H1 (cell line): ENCODE measurements at regions not wholly inside any gene's neighbourhood (a gene's known extent, or its start where the extent isn't known, plus 50 kb on each side); places are given as distances from the start of the nearest gene placed in this dataset.

Experiments used
- CTCF ChIA-PET: fragments of 300-600 bp; sonication (Branson Sonifier 250); formaldehyde crosslinking; loops from one replicate; lab custom pipeline; 2021; ENCODE audit not compliant: partially characterized antibody; lab: Charles Lee
- POLR2A ChIA-PET: fragments of 300-600 bp; sonication (Branson Sonifier 250); formaldehyde crosslinking; loops from one replicate; lab custom pipeline; 2021; ENCODE audit warnings: inconsistent platforms; ENCODE audit not compliant: partially characterized antibody; lab: Charles Lee
- DNase-seq, 2 experiments: peaks; one replicate each; pipeline versions ENCODE4 v3.0.0 to v3.0.0-alpha.2; 2010 to 2022; ENCODE audit warnings: low spot score in 2 of 2, low read depth in 1 of 2, mixed read lengths in 1 of 2
- FAIRE-seq: peaks from 2 replicates; lab custom pipeline; 2011; peaks lifted over from hg19 to GRCh38; lab: Jason Lieb, UNC
- H2AFZ ChIP-seq: 2 replicates; pipeline ENCODE4 v1.8.1; 2012; ENCODE audit warnings: low read length, inconsistent platforms
- H2AK5ac ChIP-seq: 2 replicates; pipeline ENCODE4 v1.6.1; 2013; ENCODE audit warnings: low read depth, low read length
- H2BK120ac ChIP-seq: replicated peaks from 2 replicates; pipeline ENCODE3; 2013; ENCODE audit warnings: low read depth, low read length, inconsistent platforms
- H2BK12ac ChIP-seq: 2 replicates; pipeline ENCODE4 v1.6.1; 2013; ENCODE audit warnings: low read depth, low read length
- H2BK15ac ChIP-seq: 2 replicates; pipeline ENCODE4 v1.6.1; 2013; ENCODE audit warnings: low read length
- H2BK20ac ChIP-seq: 2 replicates; pipeline ENCODE4 v1.6.1; 2013; ENCODE audit warnings: low read length
- H2BK5ac ChIP-seq: 2 replicates; pipeline ENCODE4 v1.6.1; 2013; ENCODE audit warnings: low read depth, low read length
- H3K14ac ChIP-seq: 2 replicates; pipeline ENCODE4 v1.6.1; 2013; ENCODE audit warnings: inconsistent platforms; ENCODE audit not compliant: insufficient read length
- H3K18ac ChIP-seq: 2 replicates; pipeline ENCODE4 v1.6.1; 2013; ENCODE audit warnings: low read length; ENCODE audit errors: extremely low read depth
- H3K23ac ChIP-seq: 2 replicates; pipeline ENCODE4 v1.6.1; 2013; ENCODE audit warnings: inconsistent platforms; ENCODE audit not compliant: insufficient read length
- H3K23me2 ChIP-seq: 2 replicates; pipeline ENCODE4 v1.6.1; 2013; ENCODE audit warnings: low read depth, low read length
- H3K27ac ChIP-seq: 2 replicates; pipeline ENCODE4 v1.6.1; 2011; ENCODE audit warnings: low read depth, low read length, inconsistent platforms
- H3K27me3 ChIP-seq, 4 experiments: replicated peaks in 1 of 4; 1 replicate in 1 of 4; 2 replicates in 3 of 4; pipeline versions ENCODE4 v1.6.1 to v1.8.1; 2011 to 2013; ENCODE audit warnings: low read length in 3 of 4, mild to moderate bottlenecking in 3 of 4, inconsistent platforms in 2 of 4, mixed read lengths in 2 of 4, moderate library complexity in 1 of 4; ENCODE audit not compliant: control insufficient read depth in 3 of 4, insufficient read depth in 3 of 4; ENCODE audit errors: extremely low read depth in 1 of 4
- H3K36me3 ChIP-seq, 4 experiments: 2 replicates each; pipeline versions ENCODE4 v1.6.1 to v1.8.1; 2011 to 2013; ENCODE audit warnings: mild to moderate bottlenecking in 4 of 4, low read length in 3 of 4, moderate library complexity in 2 of 4, control low read depth in 1 of 4, inconsistent platforms in 1 of 4; ENCODE audit not compliant: insufficient read depth in 4 of 4, control insufficient read depth in 2 of 4
- H3K4ac ChIP-seq: replicated peaks from 2 replicates; pipeline ENCODE3; 2013; ENCODE audit warnings: low read length, low read depth, mixed read lengths, inconsistent platforms; ENCODE audit not compliant: insufficient read length
- H3K4me1 ChIP-seq, 4 experiments: replicated peaks in 1 of 4; 1 replicate in 1 of 4; 2 replicates in 3 of 4; pipeline versions ENCODE4 v1.6.1 to v1.8.1; 2011 to 2013; ENCODE audit warnings: low read length in 3 of 4, inconsistent platforms in 2 of 4, mixed read lengths in 1 of 4; ENCODE audit not compliant: insufficient read depth in 4 of 4, control insufficient read depth in 3 of 4
- H3K4me2 ChIP-seq, 2 experiments: 2 replicates each; pipeline versions ENCODE4 v1.6.1 to v1.8.1; 2011 to 2013; ENCODE audit warnings: low read depth in 2 of 2, low read length in 2 of 2, control low read depth in 1 of 2, inconsistent platforms in 1 of 2, mild to moderate bottlenecking in 1 of 2; ENCODE audit not compliant: insufficient read depth in 1 of 2
- H3K4me3 ChIP-seq, 4 experiments: fragments of 200-600, 300-600 bp in 1 of 4; sonication (generic), shearing (Covaris generic), sonication (Bioruptor Twin) in 1 of 4; 2 replicates each; pipeline versions ENCODE4 v1.5.1 to v1.8.1; 2011 to 2016; ENCODE audit warnings: low read length in 4 of 4, low read depth in 3 of 4, control low read depth in 2 of 4, inconsistent platforms in 2 of 4, mild to moderate bottlenecking in 2 of 4, mixed read lengths in 1 of 4, moderate library complexity in 1 of 4; ENCODE audit not compliant: insufficient read depth in 2 of 4; ENCODE audit errors: extremely low read depth in 1 of 4
- H3K56ac ChIP-seq: replicated peaks from 2 replicates; pipeline ENCODE3; 2013; ENCODE audit warnings: low read depth, mild to moderate bottlenecking, mixed read lengths, low read length, inconsistent platforms; ENCODE audit not compliant: insufficient read length
- H3K79me1 ChIP-seq: 2 replicates; pipeline ENCODE4 v1.6.1; 2013; ENCODE audit warnings: low read depth, low read length, control low read depth
- H3K79me2 ChIP-seq, 2 experiments: 2 replicates each; pipeline versions ENCODE4 v1.6.1 to v1.8.1; 2012 to 2013; ENCODE audit warnings: low read length in 2 of 2, mild to moderate bottlenecking in 2 of 2, inconsistent platforms in 1 of 2; ENCODE audit not compliant: insufficient read depth in 2 of 2, control insufficient read depth in 1 of 2
- H3K9ac ChIP-seq, 4 experiments: replicated peaks in 1 of 4; 1 replicate in 1 of 4; 2 replicates in 3 of 4; pipeline versions ENCODE4 v1.6.1 to v1.8.1; 2011 to 2013; ENCODE audit warnings: low read depth in 3 of 4, low read length in 3 of 4, control low read depth in 2 of 4, mild to moderate bottlenecking in 2 of 4, moderate library complexity in 2 of 4, inconsistent platforms in 1 of 4; ENCODE audit errors: extremely low read depth in 1 of 4
- H3K9me3 ChIP-seq, 2 experiments: 2 replicates each; pipeline versions ENCODE4 v1.6.1 to v1.8.1; 2012 to 2013; ENCODE audit warnings: mild to moderate bottlenecking in 2 of 2, moderate library complexity in 2 of 2, control low read depth in 1 of 2, inconsistent platforms in 1 of 2, low read depth in 1 of 2, low read length in 1 of 2, mixed read lengths in 1 of 2; ENCODE audit not compliant: insufficient read depth in 2 of 2
- H4K20me1 ChIP-seq, 2 experiments: replicated peaks in 1 of 2; 2 replicates each; pipeline versions ENCODE3 to v1.8.1; 2011 to 2013; ENCODE audit warnings: inconsistent platforms in 2 of 2, low read length in 2 of 2, mild to moderate bottlenecking in 1 of 2; ENCODE audit not compliant: insufficient read depth in 2 of 2, control insufficient read depth in 1 of 2
- H4K5ac ChIP-seq: 2 replicates; pipeline ENCODE4 v1.6.1; 2013; ENCODE audit warnings: low read length, low read depth, mixed read lengths, inconsistent platforms; ENCODE audit not compliant: insufficient read length
- H4K8ac ChIP-seq: 2 replicates; pipeline ENCODE4 v1.8.0; 2013; ENCODE audit warnings: mild to moderate bottlenecking, moderate library complexity, low read length, inconsistent platforms; ENCODE audit not compliant: insufficient read depth; ENCODE audit errors: extremely low read depth
- H4K91ac ChIP-seq: replicated peaks from 2 replicates; pipeline ENCODE3; 2013; ENCODE audit warnings: low read length, mixed read lengths, inconsistent platforms; ENCODE audit not compliant: insufficient read length
- ATF3 ChIP-seq: IDR thresholded peaks from 2 replicates; pipeline ENCODE4 v1.6.1; 2011; ENCODE audit warnings: low read depth, mild to moderate bottlenecking, low read length; ENCODE audit not compliant: insufficient read depth
- CBX5 ChIP-seq: fragments of 300-800, 300-1000 bp; sonication (generic); IDR thresholded peaks from 2 replicates; pipeline ENCODE4 v1.7.1; 2016; ENCODE audit warnings: antibody characterized with exemption, low read length, low read depth
- CBX8 ChIP-seq: fragments of 300-800, 300-1000 bp; sonication (generic); IDR thresholded peaks from 2 replicates; pipeline ENCODE4 v1.7.1; 2016; ENCODE audit warnings: low read depth, low read length, borderline replicate concordance
- CHD2 ChIP-seq: IDR thresholded peaks from 2 replicates; pipeline ENCODE4 v1.6.1; 2012; ENCODE audit warnings: low read length, improper control_type of control experiment
- EGR1 ChIP-seq: IDR thresholded peaks from 2 replicates; pipeline ENCODE4 v1.6.1; 2011; ENCODE audit warnings: low read depth, low read length, borderline replicate concordance
- JUND ChIP-seq: IDR thresholded peaks from 2 replicates; pipeline ENCODE4 v1.6.1; 2011; ENCODE audit warnings: mild to moderate bottlenecking, improper control_type of control experiment, low read length
- KDM4A ChIP-seq: IDR thresholded peaks from one replicate; pipeline ENCODE4 v1.7.1; 2012; ENCODE audit warnings: low read depth, mild to moderate bottlenecking, moderate library complexity, low read length, inconsistent platforms; ENCODE audit not compliant: severe bottlenecking
- MAFK ChIP-seq: IDR thresholded peaks from 2 replicates; pipeline ENCODE4 v1.6.1; 2012; ENCODE audit warnings: low read depth, mild to moderate bottlenecking, improper control_type of control experiment, low read length
- POLR2AphosphoS5 ChIP-seq: IDR thresholded peaks from 2 replicates; pipeline ENCODE4 v1.6.1; 2011; ENCODE audit warnings: low read depth, low read length
- POU5F1 ChIP-seq: IDR thresholded peaks from 2 replicates; pipeline ENCODE4 v1.6.1; 2011; ENCODE audit warnings: low read depth, mild to moderate bottlenecking, low read length, moderate library complexity
- RFX5 ChIP-seq: IDR thresholded peaks from 2 replicates; pipeline ENCODE4 v1.6.1; 2011; ENCODE audit warnings: low read depth, low read length, improper control_type of control experiment, borderline replicate concordance
- SIN3A ChIP-seq, 2 experiments: IDR thresholded peaks in 1 of 2; conservative IDR thresholded peaks in 1 of 2; 2 replicates each; pipeline ENCODE4 v1.6.1; 2011 to 2012; ENCODE audit warnings: low read length in 2 of 2, improper control_type of control experiment in 1 of 2, low read depth in 1 of 2, mild to moderate bottlenecking in 1 of 2
- SRF ChIP-seq: IDR thresholded peaks from 2 replicates; pipeline ENCODE4 v1.6.1; 2011; ENCODE audit warnings: mild to moderate bottlenecking, low read depth, low read length, moderate library complexity
- YY1 ChIP-seq: IDR thresholded peaks from 2 replicates; pipeline ENCODE4 v1.6.1; 2011; ENCODE audit warnings: low read depth, mild to moderate bottlenecking, low read length
- ZNF274 ChIP-seq: IDR thresholded peaks from 2 replicates; pipeline ENCODE4 v1.7.0; 2012; ENCODE audit warnings: low read length, borderline replicate concordance; ENCODE audit errors: extremely low read depth
- WGBS, 2 experiments: shearing (Covaris generic) in 1 of 2; methylation state at CpG; one replicate each; pipeline versions ENCODE4 v1.1.6 to v1.1.7; 2013 to 2015; ENCODE audit warnings: low lambda C conversion rate in 2 of 2, mixed read lengths in 2 of 2, inconsistent platforms in 1 of 2, low coverage in 1 of 2, missing lambda C conversion rate in 1 of 2; ENCODE audit not compliant: insufficient replicate concordance in 2 of 2, insufficient coverage in 1 of 2, insufficient read length in 1 of 2; ENCODE audit errors: extremely low coverage in 1 of 2, missing lambda C conversion rate in 1 of 2; 5-methylcytosine and 5-hydroxymethylcytosine counted together

- H3K4me3 ChIP-seq = no peak overlapping the region
- no peak overlapping the region for H3K4ac ChIP-seq
- no peak overlapping the region for H2BK12ac ChIP-seq
- H3K4me2 ChIP-seq = no peak overlapping the region
- H2BK5ac ChIP-seq = no peak overlapping the region
- no peaks in the 10 kb centered on the region for H3K36me3 ChIP-seq
- no peak overlapping the region for H2BK15ac ChIP-seq
- no peak overlapping the region for H2AK5ac ChIP-seq
- no peak overlapping the region for H3K14ac ChIP-seq
- no peak overlapping the region for H3K9ac ChIP-seq
- H2BK120ac ChIP-seq = no peak overlapping the region
- no peak overlapping the region for H4K91ac ChIP-seq
- no peaks in the 10 kb centered on the region for H3K79me2 ChIP-seq
- no peaks in the 10 kb centered on the region; the same call in 1 of the 2 replicates for H3K79me1 ChIP-seq
- H4K20me1 ChIP-seq = no peaks in the 10 kb centered on the region
- DNase-seq (no peak), FAIRE-seq (no peak)
- ChIA-PET POLR2A (no interaction called here), CTCF (interaction anchor here (2.1 to 2.6 kb wide), 2 partner anchors 155 to 217 kb away, joined by 10 to 16 read pairs; no protein-coding TSS in a partner anchor)
- no peak overlapping the region for H2AFZ ChIP-seq
- no peak overlapping the region for H4K8ac ChIP-seq
- H3K27me3 ChIP-seq = no peaks in the 10 kb centered on the region
- no peaks in the 10 kb centered on the region for H3K4me1 ChIP-seq
- H3K23me2 ChIP-seq = no peaks in the 10 kb centered on the region
- H4K5ac ChIP-seq = no peak overlapping the region
- H2BK20ac ChIP-seq = no peak overlapping the region
- H3K18ac ChIP-seq = no peak overlapping the region
- H3K27ac ChIP-seq = no peak overlapping the region
- no peak overlapping the region for H3K23ac ChIP-seq
- H3K9me3 ChIP-seq = no peaks in the 10 kb centered on the region
- H3K56ac ChIP-seq = no peak overlapping the region
- 91% methylated on average over 3 of the region's 3 CpGs; no CpG with 5 or more reads in 1 of the 2 experiments for WGBS, 2 experiments
- TF ChIP-seq YY1 = no peak
- no peak for TF ChIP-seq RFX5
- TF ChIP-seq POU5F1 = no peak
- TF ChIP-seq CHD2 = no peak
- TF ChIP-seq ATF3 = no peak
- TF ChIP-seq MAFK = no peak
- no peak for TF ChIP-seq POLR2AphosphoS5
- no peak for TF ChIP-seq EGR1
- TF ChIP-seq JUND = no peak
- TF ChIP-seq ZNF274 = no peak
- no peak for TF ChIP-seq KDM4A
- no peak for TF ChIP-seq SIN3A (conservative IDR thresholded peaks at IDR 0.05 in 1 of 2, IDR thresholded peaks at IDR 0.05 in 1 of 2; ENCODE audit: low read depth in 1 of 2, low read length in 2 of 2)
- TF ChIP-seq CBX5 = no peak
- TF ChIP-seq SRF = no peak
- TF ChIP-seq CBX8 = no peak
These were observed 187.1 kb upstream of the C1QTNF7 start for GRCh38 chr4:15240764-15241163.
